Endodermal cell (in vitro differentiated cells): ENCODE measurements at regions not wholly inside any gene's neighbourhood (a gene's known extent, or its start where the extent isn't known, plus 50 kb on each side); places are given as distances from the start of the nearest gene placed in this dataset.

Experiments used
- DNase-seq: peaks from one replicate; pipeline ENCODE4 v3.0.0-alpha.2; 2017
- H3K27ac ChIP-seq: 2 replicates; pipeline ENCODE4 v1.5.1; 2013; ENCODE audit warnings: mild to moderate bottlenecking, low read depth, low read length, moderate library complexity
- H3K27me3 ChIP-seq: 2 replicates; pipeline ENCODE4 v1.6.1; 2013; ENCODE audit warnings: mild to moderate bottlenecking, low read length, moderate library complexity; ENCODE audit not compliant: insufficient read depth, control insufficient read depth, poor library complexity, severe bottlenecking
- H3K36me3 ChIP-seq: 2 replicates; pipeline ENCODE4 v1.7.0; 2013; ENCODE audit warnings: mild to moderate bottlenecking, low read length, moderate library complexity; ENCODE audit not compliant: control insufficient read depth, insufficient read depth
- H3K4me1 ChIP-seq: one replicate; pipeline ENCODE4 v1.7.0; 2013; ENCODE audit warnings: low read length; ENCODE audit not compliant: control insufficient read depth, insufficient read depth
- H3K4me3 ChIP-seq: 2 replicates; pipeline ENCODE4 v1.5.1; 2013; ENCODE audit warnings: mild to moderate bottlenecking, low read length, moderate library complexity
- H3K9ac ChIP-seq: 2 replicates; pipeline ENCODE4 v1.6.1; 2013; ENCODE audit warnings: mild to moderate bottlenecking, low read length, moderate library complexity; ENCODE audit not compliant: poor library complexity, severe bottlenecking; ENCODE audit errors: extremely low read depth
- H3K9me3 ChIP-seq: 2 replicates; pipeline ENCODE4 v1.6.1; 2013; ENCODE audit warnings: mild to moderate bottlenecking, low read length, moderate library complexity; ENCODE audit not compliant: control insufficient read depth
- H3K27ac Mint-ChIP-seq: 2 replicates; pipeline ENCODE4 v1.8.0; 2020; ENCODE audit warnings: mixed read lengths
- H3K27me3 Mint-ChIP-seq: 2 replicates; pipeline ENCODE4 v1.8.0; 2021; ENCODE audit warnings: mild to moderate bottlenecking, mixed read lengths; ENCODE audit not compliant: insufficient read depth
- H3K36me3 Mint-ChIP-seq: 2 replicates; pipeline ENCODE4 v1.8.0; 2020; ENCODE audit warnings: low read depth, mixed read lengths
- H3K4me1 Mint-ChIP-seq: 2 replicates; pipeline ENCODE4 v1.8.0; 2020; ENCODE audit warnings: mixed read lengths
- H3K4me3 Mint-ChIP-seq: 2 replicates; pipeline ENCODE4 v1.8.0; 2020; ENCODE audit warnings: mild to moderate bottlenecking, moderate library complexity, mixed read lengths
- H3K9me3 Mint-ChIP-seq: 2 replicates; pipeline ENCODE4 v1.8.0; 2020; ENCODE audit warnings: mild to moderate bottlenecking, mixed read lengths
- CTCF ChIP-seq: fragments of 200-600 bp; sonication (generic); conservative IDR thresholded peaks from 2 replicates; pipeline ENCODE4 v1.5.0; 2021; ENCODE audit warnings: antibody characterized with exemption, mild to moderate bottlenecking
- WGBS, 2 experiments: methylation state at CpG; one replicate each; pipeline versions ENCODE4 v1.1.5 to v1.1.7; 2013; ENCODE audit warnings: missing lambda C conversion rate in 2 of 2, mixed read lengths in 1 of 2; ENCODE audit not compliant: insufficient coverage in 1 of 2, insufficient read length in 1 of 2; 5-methylcytosine and 5-hydroxymethylcytosine counted together

- H3K4me1 ChIP-seq = no peaks in the 10 kb centered on the region
- no peak overlapping the region for H3K4me3 ChIP-seq
- Mint-ChIP-seq H3K4me1 (peaks cover 11% of the 10 kb centered on the region), H3K4me3 (no peak overlapping the region), H3K9me3 (no peaks in the 10 kb centered on the region), H3K27me3 (peaks cover 8% of the 10 kb centered on the region), H3K36me3 (no peaks in the 10 kb centered on the region), H3K27ac (no peak overlapping the region)
- no peak for DNase-seq
- TF ChIP-seq CTCF = no peak
- peaks cover 49% of the 10 kb centered on the region for H3K27me3 ChIP-seq
- whole genome bisulfite sequencing, 2 experiments = 89% methylated on average over 4 of the region's 4 CpGs; no CpG with 5 or more reads in 1 of the 2 experiments
- no peaks in the 10 kb centered on the region for H3K36me3 ChIP-seq
- no peaks in the 10 kb centered on the region for H3K9me3 ChIP-seq
- no peak overlapping the region for H3K9ac ChIP-seq
- no peak overlapping the region for H3K27ac ChIP-seq
Measured at GRCh38 chr4:74627504-74627903, 166.8 kb downstream of the BTC start.

GRCh38 chr4:74628852-74629620 is 165.3 kb downstream of the BTC start:
- Histone ChIP-seq H3K9ac (no peak overlapping the region), H3K27ac (no peak overlapping the region), H3K36me3 (no peaks in the 10 kb centered on the region), H3K4me1 (no peaks in the 10 kb centered on the region), H3K27me3 (peaks cover 65% of the 10 kb centered on the region), H3K9me3 (no peaks in the 10 kb centered on the region), H3K4me3 (no peak overlapping the region)
- peaks cover 11% of the 10 kb centered on the region for H3K4me1 Mint-ChIP-seq
- peaks cover 20% of the 10 kb centered on the region for H3K27me3 Mint-ChIP-seq
- no peak overlapping the region for H3K27ac Mint-ChIP-seq
- no peaks in the 10 kb centered on the region for H3K9me3 Mint-ChIP-seq
- WGBS, 2 experiments = 90 to 93% methylated on average over 5 to 6 of the region's 6 CpGs
- DNase-seq = no peak
- no peak for TF ChIP-seq CTCF
- no peaks in the 10 kb centered on the region for H3K36me3 Mint-ChIP-seq
- H3K4me3 Mint-ChIP-seq = no peak overlapping the region

- WGBS, 2 experiments = 88 to 94% methylated on average over 3 of the region's 3 CpGs
- H3K27ac Mint-ChIP-seq = no peak overlapping the region
- no peak overlapping the region for H3K4me3 ChIP-seq
- no peak overlapping the region for H3K27ac ChIP-seq
- no peaks in the 10 kb centered on the region for H3K9me3 Mint-ChIP-seq
- no peak for TF ChIP-seq CTCF
- H3K4me3 Mint-ChIP-seq = no peak overlapping the region
- H3K9me3 ChIP-seq = no peaks in the 10 kb centered on the region
- no peaks in the 10 kb centered on the region for H3K36me3 Mint-ChIP-seq
- H3K4me1 Mint-ChIP-seq = peaks cover 11% of the 10 kb centered on the region
- H3K27me3 Mint-ChIP-seq = peaks cover 20% of the 10 kb centered on the region
- H3K4me1 ChIP-seq = no peaks in the 10 kb centered on the region
- no peak for DNase-seq
- H3K9ac ChIP-seq = no peak overlapping the region
- no peaks in the 10 kb centered on the region for H3K36me3 ChIP-seq
- peaks cover 67% of the 10 kb centered on the region for H3K27me3 ChIP-seq
Measured at GRCh38 chr4:74630551-74630950, 163.8 kb downstream of the BTC start.
